ENCODE measurements at regions not wholly inside any gene's neighbourhood (a gene's known extent, or its start where the extent isn't known, plus 50 kb on each side); places are given as distances from the start of the nearest gene placed in this dataset.

DNA sequence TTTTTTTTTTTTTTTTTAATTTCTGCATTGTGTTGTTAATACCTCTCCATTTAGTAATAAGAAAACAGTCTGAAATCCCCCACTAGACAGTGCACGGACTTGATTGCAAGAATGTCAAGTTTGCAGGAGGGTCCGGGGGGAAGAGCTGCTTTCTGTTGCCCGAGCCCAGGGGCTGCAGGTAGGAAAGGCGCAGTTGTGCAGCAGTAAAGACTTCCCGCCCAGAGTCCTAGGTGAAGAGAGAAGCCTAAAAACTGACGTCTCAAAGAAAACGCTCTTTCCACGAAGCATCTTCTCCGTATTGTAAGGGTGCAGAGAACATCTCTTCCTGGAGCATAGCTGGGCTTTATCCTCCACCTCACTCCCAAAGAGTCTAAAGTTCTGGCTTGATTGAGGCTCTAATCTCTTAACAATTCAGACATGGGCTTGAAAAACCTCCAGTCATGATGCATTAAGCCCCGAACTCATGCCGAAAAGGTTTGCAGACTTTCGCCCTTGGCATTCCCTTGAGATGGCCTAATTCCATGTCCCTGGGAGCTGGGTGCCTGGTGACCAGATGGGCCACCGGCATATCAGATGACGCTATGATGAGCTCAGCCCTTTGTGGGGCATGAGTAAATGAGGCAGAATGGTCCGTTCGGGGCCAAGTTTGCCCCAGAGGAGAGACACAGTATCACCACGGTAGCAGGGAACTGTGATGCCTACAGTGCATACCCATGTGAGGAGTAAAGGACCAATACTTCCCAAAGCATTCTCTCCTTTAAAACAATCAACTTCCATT, 436.2 kb upstream of the ZFHX3 start:
- TF ChIP-seq, protein P1, sequence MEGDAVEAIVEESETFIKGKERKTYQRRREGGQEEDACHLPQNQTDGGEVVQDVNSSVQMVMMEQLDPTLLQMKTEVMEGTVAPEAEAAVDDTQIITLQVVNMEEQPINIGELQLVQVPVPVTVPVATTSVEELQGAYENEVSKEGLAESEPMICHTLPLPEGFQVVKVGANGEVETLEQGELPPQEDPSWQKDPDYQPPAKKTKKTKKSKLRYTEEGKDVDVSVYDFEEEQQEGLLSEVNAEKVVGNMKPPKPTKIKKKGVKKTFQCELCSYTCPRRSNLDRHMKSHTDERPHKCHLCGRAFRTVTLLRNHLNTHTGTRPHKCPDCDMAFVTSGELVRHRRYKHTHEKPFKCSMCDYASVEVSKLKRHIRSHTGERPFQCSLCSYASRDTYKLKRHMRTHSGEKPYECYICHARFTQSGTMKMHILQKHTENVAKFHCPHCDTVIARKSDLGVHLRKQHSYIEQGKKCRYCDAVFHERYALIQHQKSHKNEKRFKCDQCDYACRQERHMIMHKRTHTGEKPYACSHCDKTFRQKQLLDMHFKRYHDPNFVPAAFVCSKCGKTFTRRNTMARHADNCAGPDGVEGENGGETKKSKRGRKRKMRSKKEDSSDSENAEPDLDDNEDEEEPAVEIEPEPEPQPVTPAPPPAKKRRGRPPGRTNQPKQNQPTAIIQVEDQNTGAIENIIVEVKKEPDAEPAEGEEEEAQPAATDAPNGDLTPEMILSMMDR (IDR thresholded peaks at IDR 0.05; ENCODE audit: poor library complexity), result no peak
- no peak for TF ChIP-seq EZH2 (IDR thresholded peaks at IDR 0.05; ENCODE audit: borderline replicate concordance)
